ENCODE measurements at regions not wholly inside any gene's neighbourhood (a gene's known extent, or its start where the extent isn't known, plus 50 kb on each side); places are given as distances from the start of the nearest gene placed in this dataset.

- TF ChIP-seq POLR2A (IDR thresholded peaks at IDR 0.05; ENCODE audit: low read depth, low read length) (no peak), POLR2AphosphoS5 (IDR thresholded peaks at IDR 0.05; ENCODE audit: insufficient read depth, low read depth, low read length) (no peak), CTCF (IDR thresholded peaks at IDR 0.05; ENCODE audit: extremely low read depth in 1 of 2, insufficient read depth in 1 of 2, low read depth in 1 of 2, low read length in 2 of 2) (no peak), MAX (IDR thresholded peaks at IDR 0.05; ENCODE audit: insufficient read depth, insufficient read length) (no peak), EZH2 (IDR thresholded peaks at IDR 0.05; ENCODE audit: borderline replicate concordance, low read depth, low read length, severe bottlenecking) (no peak), JUN (IDR thresholded peaks at IDR 0.05; ENCODE audit: borderline replicate concordance, insufficient read depth, insufficient read length, low read depth) (no peak), FOS (IDR thresholded peaks at IDR 0.05; ENCODE audit: borderline replicate concordance, insufficient read depth, low read length) (no peak)
Observed at GRCh38 chr21:30957010-30957409, 75.6 kb upstream of the KRTAP11-1 start.
